ENCODE measurements at regions not wholly inside any gene's neighbourhood (a gene's known extent, or its start where the extent isn't known, plus 50 kb on each side); places are given as distances from the start of the nearest gene placed in this dataset.

DNA sequence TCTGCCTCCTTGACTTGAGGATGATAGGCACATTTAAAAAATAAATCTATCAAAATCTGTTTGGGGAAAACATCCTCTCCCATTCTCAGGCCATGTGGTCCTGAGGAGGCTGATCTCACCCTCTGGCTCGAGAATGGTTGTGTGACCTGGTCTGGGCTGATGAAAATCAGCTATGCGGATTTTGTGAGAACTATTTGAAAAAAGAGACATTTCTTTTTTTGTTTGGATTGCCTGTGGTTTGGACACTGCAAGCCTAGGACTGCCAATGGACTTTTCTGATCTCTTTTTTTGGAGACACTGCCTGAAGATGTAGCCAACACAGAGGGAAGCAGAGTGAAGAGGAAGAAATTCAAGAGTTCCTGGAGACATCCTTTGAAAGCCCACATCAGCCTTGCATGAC, 145.9 kb downstream of the HS3ST3B1 start:
- TF ChIP-seq POLR2A (IDR thresholded peaks at IDR 0.05): no peak
- no peak for TF ChIP-seq CTCF (IDR thresholded peaks at IDR 0.05)

Measured in Peyer's patch (tissue), 4 donors.